ENCODE measurements at regions not wholly inside any gene's neighbourhood (a gene's known extent, or its start where the extent isn't known, plus 50 kb on each side); places are given as distances from the start of the nearest gene placed in this dataset.

- in situ Hi-C loops (cut with HindIII; ENCODE audit: low sequenced_read_pairs), result no loop called here
Observed at GRCh38 chr17:15177343-15177742, 87.8 kb downstream of the PMP22 start.

- in situ Hi-C loops (cut with HindIII; ENCODE audit: low sequenced_read_pairs), result no loop called here
Observed at GRCh38 chr17:15175356-15175755, 89.8 kb downstream of the PMP22 start.

GRCh38 chr17:15171167-15172047 is 93.7 kb downstream of the PMP22 start:
- in situ Hi-C loops (cut with HindIII; ENCODE audit: low sequenced_read_pairs), result no loop called here

- in situ Hi-C loops (cut with HindIII; ENCODE audit: low sequenced_read_pairs), result no loop called here
Observed at GRCh38 chr17:15169676-15170075, 95.5 kb downstream of the PMP22 start.

- in situ Hi-C loops (cut with HindIII; ENCODE audit: low sequenced_read_pairs), result no loop called here
Observed at GRCh38 chr17:15168379-15168778, 96.7 kb downstream of the PMP22 start.

GRCh38 chr17:15161395-15161794 is 103.7 kb downstream of the PMP22 start:
- in situ Hi-C loops (cut with HindIII; ENCODE audit: low sequenced_read_pairs), result no loop called here

- in situ Hi-C loops (cut with HindIII; ENCODE audit: low sequenced_read_pairs), result no loop called here
Observed at GRCh38 chr17:15157051-15157450, 108.1 kb downstream of the PMP22 start.

GRCh38 chr17:15154618-15155017 is 110.5 kb downstream of the PMP22 start:
- in situ Hi-C loops (cut with HindIII; ENCODE audit: low sequenced_read_pairs), result no loop called here

- in situ Hi-C loops (cut with HindIII; ENCODE audit: low sequenced_read_pairs), result no loop called here
Observed at GRCh38 chr17:15145621-15146020, 119.5 kb downstream of the PMP22 start.

- in situ Hi-C loops (cut with HindIII; ENCODE audit: low sequenced_read_pairs), result no loop called here
Observed at GRCh38 chr17:15143524-15143923, 121.6 kb downstream of the PMP22 start.

GRCh38 chr17:15134363-15134762 is 130.8 kb downstream of the PMP22 start:
- in situ Hi-C loops (cut with HindIII; ENCODE audit: low sequenced_read_pairs), result no loop called here

- in situ Hi-C loops (cut with HindIII; ENCODE audit: low sequenced_read_pairs), result no loop called here
Observed at GRCh38 chr17:15133826-15134225, 131.3 kb downstream of the PMP22 start.

GRCh38 chr17:15133143-15133542 is 132.0 kb downstream of the PMP22 start:
- in situ Hi-C loops (cut with HindIII; ENCODE audit: low sequenced_read_pairs), result no loop called here

GRCh38 chr17:15130426-15130825 is 134.7 kb downstream of the PMP22 start:
- in situ Hi-C loops (cut with HindIII; ENCODE audit: low sequenced_read_pairs), result no loop called here

- in situ Hi-C loops (cut with HindIII; ENCODE audit: low sequenced_read_pairs), result no loop called here
Observed at GRCh38 chr17:15129986-15130385, 135.1 kb downstream of the PMP22 start.

GRCh38 chr17:15124746-15125145 is 140.4 kb downstream of the PMP22 start:
- in situ Hi-C loops (cut with HindIII; ENCODE audit: low sequenced_read_pairs), result no loop called here

GRCh38 chr17:15124264-15124595 is 140.9 kb downstream of the PMP22 start:
- in situ Hi-C loops (cut with HindIII; ENCODE audit: low sequenced_read_pairs), result no loop called here

- in situ Hi-C loops (cut with HindIII; ENCODE audit: low sequenced_read_pairs), result no loop called here
Observed at GRCh38 chr17:15123593-15124263, 141.4 kb downstream of the PMP22 start.

GRCh38 chr17:15122857-15123256 is 142.3 kb downstream of the PMP22 start:
- in situ Hi-C loops (cut with HindIII; ENCODE audit: low sequenced_read_pairs), result no loop called here

- in situ Hi-C loops (cut with HindIII; ENCODE audit: low sequenced_read_pairs), result no loop called here
Observed at GRCh38 chr17:15121426-15121825, 143.7 kb downstream of the PMP22 start.

- in situ Hi-C loops (cut with HindIII; ENCODE audit: low sequenced_read_pairs), result no loop called here
Observed at GRCh38 chr17:15119968-15120367, 145.2 kb downstream of the PMP22 start.

GRCh38 chr17:15117239-15117638 is 147.9 kb downstream of the PMP22 start:
- in situ Hi-C loops (cut with HindIII; ENCODE audit: low sequenced_read_pairs), result no loop called here

All from DLD1 (cell line).